HG03108 (cell line): ENCODE measurements at regions not wholly inside any gene's neighbourhood (a gene's known extent, or its start where the extent isn't known, plus 50 kb on each side); places are given as distances from the start of the nearest gene placed in this dataset.

ENCODE experiments used
- ATAC-seq: cut with Tn5 transposase; IDR thresholded peaks from one replicate; pipeline ENCODE4 v1.9.1; 2021; ENCODE audit warnings: moderate library complexity; ENCODE audit not compliant: unreplicated experiment

GRCh38 chr4:100970414-100970813 lies 376.9 kb downstream of the PPP3CA start:
- no peak for ATAC-seq

GRCh38 chr4:100969925-100970324 lies 377.4 kb downstream of the PPP3CA start:
- no peak for ATAC-seq

- no peak for ATAC-seq
Observed at GRCh38 chr4:100968046-100968445, 379.3 kb downstream of the PPP3CA start.

- ATAC-seq, result no peak
Observed at GRCh38 chr4:100963627-100964026, 383.7 kb downstream of the PPP3CA start.

GRCh38 chr4:100962698-100963097 lies 384.6 kb downstream of the PPP3CA start:
- no peak for ATAC-seq

- no peak for ATAC-seq
Observed at GRCh38 chr4:100960232-100960631, 387.1 kb downstream of the PPP3CA start.

GRCh38 chr4:100954046-100954445 lies 393.3 kb downstream of the PPP3CA start:
- ATAC-seq, result no peak

GRCh38 chr4:100953616-100954015 lies 393.7 kb downstream of the PPP3CA start:
- no peak for ATAC-seq

- ATAC-seq, result no peak
Observed at GRCh38 chr4:100952590-100952989, 394.7 kb downstream of the PPP3CA start.

GRCh38 chr4:100949350-100949935 lies 397.9 kb downstream of the PPP3CA start:
- ATAC-seq, result no peak

- ATAC-seq, result no peak
Observed at GRCh38 chr4:100948911-100949310, 398.4 kb downstream of the PPP3CA start.

GRCh38 chr4:100945789-100946188 lies 401.5 kb downstream of the PPP3CA start:
- ATAC-seq, result no peak

GRCh38 chr4:100938698-100939097 lies 408.6 kb downstream of the PPP3CA start:
- ATAC-seq, result no peak

GRCh38 chr4:100936661-100937375 lies 410.5 kb downstream of the PPP3CA start:
- ATAC-seq, result no peak

- ATAC-seq, result no peak
Observed at GRCh38 chr4:100935090-100935489, 412.2 kb downstream of the PPP3CA start.

GRCh38 chr4:100933628-100934027 lies 413.7 kb downstream of the PPP3CA start:
- no peak for ATAC-seq

GRCh38 chr4:100929758-100930157 lies 411.9 kb upstream of the EMCN start:
- no peak for ATAC-seq

- no peak for ATAC-seq
Observed at GRCh38 chr4:100929135-100929534, 411.3 kb upstream of the EMCN start.

- ATAC-seq, result no peak
Observed at GRCh38 chr4:100926039-100926717, 408.4 kb upstream of the EMCN start.

- ATAC-seq, result no peak
Observed at GRCh38 chr4:100913685-100914084, 395.9 kb upstream of the EMCN start.

GRCh38 chr4:100908540-100908939 lies 390.7 kb upstream of the EMCN start:
- ATAC-seq, result no peak
